ENCODE measurements at regions not wholly inside any gene's neighbourhood (a gene's known extent, or its start where the extent isn't known, plus 50 kb on each side); places are given as distances from the start of the nearest gene placed in this dataset.

- Histone ChIP-seq H3K4me1 (ENCODE audit: control insufficient read depth, insufficient read depth, low read length) (peaks cover 12% of the 10 kb centered on the region), H3K27me3 (ENCODE audit: control insufficient read depth, insufficient read depth, low read length) (no peaks in the 10 kb centered on the region), H3K9ac (ENCODE audit: low read length) (no peak overlapping the region), H3K9me3 (ENCODE audit: control insufficient read depth, low read length) (no peaks in the 10 kb centered on the region), H3K36me3 (ENCODE audit: control insufficient read depth, insufficient read depth, low read length) (no peaks in the 10 kb centered on the region), H3K4me3 (ENCODE audit: low read length) (no peak overlapping the region)
Observed at GRCh38 chr13:111610081-111610480, 289.6 kb downstream of the TEX29 start.

- no peaks in the 10 kb centered on the region for H3K27me3 ChIP-seq (ENCODE audit: control insufficient read depth, insufficient read depth, low read length)
- no peak overlapping the region for H3K9ac ChIP-seq (ENCODE audit: low read length)
- H3K4me3 ChIP-seq (ENCODE audit: low read length) = no peak overlapping the region
- H3K36me3 ChIP-seq (ENCODE audit: control insufficient read depth, insufficient read depth, low read length) = no peaks in the 10 kb centered on the region
- H3K9me3 ChIP-seq (ENCODE audit: control insufficient read depth, low read length) = no peaks in the 10 kb centered on the region
- H3K4me1 ChIP-seq (ENCODE audit: control insufficient read depth, insufficient read depth, low read length) = peaks cover 18% of the 10 kb centered on the region
Observed at GRCh38 chr13:111610879-111611278, 290.4 kb downstream of the TEX29 start.

- Histone ChIP-seq H3K27me3 (ENCODE audit: control insufficient read depth, insufficient read depth, low read length) (no peaks in the 10 kb centered on the region), H3K9ac (ENCODE audit: low read length) (no peak overlapping the region), H3K9me3 (ENCODE audit: control insufficient read depth, low read length) (no peaks in the 10 kb centered on the region), H3K4me1 (ENCODE audit: control insufficient read depth, insufficient read depth, low read length) (peaks cover 18% of the 10 kb centered on the region), H3K36me3 (ENCODE audit: control insufficient read depth, insufficient read depth, low read length) (no peaks in the 10 kb centered on the region), H3K4me3 (ENCODE audit: low read length) (no peak overlapping the region)
Observed at GRCh38 chr13:111611651-111612050, 291.2 kb downstream of the TEX29 start.

- Histone ChIP-seq H3K9me3 (ENCODE audit: control insufficient read depth, low read length) (no peaks in the 10 kb centered on the region), H3K9ac (ENCODE audit: low read length) (no peak overlapping the region), H3K27me3 (ENCODE audit: control insufficient read depth, insufficient read depth, low read length) (no peaks in the 10 kb centered on the region), H3K4me1 (ENCODE audit: control insufficient read depth, insufficient read depth, low read length) (peaks cover 18% of the 10 kb centered on the region), H3K36me3 (ENCODE audit: control insufficient read depth, insufficient read depth, low read length) (no peaks in the 10 kb centered on the region), H3K4me3 (ENCODE audit: low read length) (no peak overlapping the region)
Observed at GRCh38 chr13:111612886-111613285, 292.4 kb downstream of the TEX29 start.

GRCh38 chr13:111614009-111614408 is 293.6 kb downstream of the TEX29 start:
- H3K4me3 ChIP-seq (ENCODE audit: low read length) = no peak overlapping the region
- H3K27me3 ChIP-seq (ENCODE audit: control insufficient read depth, insufficient read depth, low read length) = no peaks in the 10 kb centered on the region
- no peaks in the 10 kb centered on the region for H3K36me3 ChIP-seq (ENCODE audit: control insufficient read depth, insufficient read depth, low read length)
- H3K9me3 ChIP-seq (ENCODE audit: control insufficient read depth, low read length) = no peaks in the 10 kb centered on the region
- peaks cover 18% of the 10 kb centered on the region for H3K4me1 ChIP-seq (ENCODE audit: control insufficient read depth, insufficient read depth, low read length)
- no peak overlapping the region for H3K9ac ChIP-seq (ENCODE audit: low read length)

GRCh38 chr13:111614613-111615012 is 294.2 kb downstream of the TEX29 start:
- no peak overlapping the region for H3K9ac ChIP-seq (ENCODE audit: low read length)
- H3K27me3 ChIP-seq (ENCODE audit: control insufficient read depth, insufficient read depth, low read length) = no peaks in the 10 kb centered on the region
- no peak overlapping the region for H3K4me3 ChIP-seq (ENCODE audit: low read length)
- H3K9me3 ChIP-seq (ENCODE audit: control insufficient read depth, low read length) = no peaks in the 10 kb centered on the region
- H3K4me1 ChIP-seq (ENCODE audit: control insufficient read depth, insufficient read depth, low read length) = peaks cover 18% of the 10 kb centered on the region
- H3K36me3 ChIP-seq (ENCODE audit: control insufficient read depth, insufficient read depth, low read length) = no peaks in the 10 kb centered on the region

- no peak overlapping the region for H3K9ac ChIP-seq (ENCODE audit: low read length)
- H3K4me3 ChIP-seq (ENCODE audit: low read length) = no peak overlapping the region
- H3K4me1 ChIP-seq (ENCODE audit: control insufficient read depth, insufficient read depth, low read length) = peaks cover 18% of the 10 kb centered on the region
- peaks cover 2% of the 10 kb centered on the region for H3K27me3 ChIP-seq (ENCODE audit: control insufficient read depth, insufficient read depth, low read length)
- H3K36me3 ChIP-seq (ENCODE audit: control insufficient read depth, insufficient read depth, low read length) = no peaks in the 10 kb centered on the region
- no peaks in the 10 kb centered on the region for H3K9me3 ChIP-seq (ENCODE audit: control insufficient read depth, low read length)
Observed at GRCh38 chr13:111616203-111616602, 295.8 kb downstream of the TEX29 start.

GRCh38 chr13:111620166-111620565 is 299.7 kb downstream of the TEX29 start:
- Histone ChIP-seq H3K27me3 (ENCODE audit: control insufficient read depth, insufficient read depth, low read length) (peaks cover 3% of the 10 kb centered on the region), H3K9ac (ENCODE audit: low read length) (no peak overlapping the region), H3K36me3 (ENCODE audit: control insufficient read depth, insufficient read depth, low read length) (no peaks in the 10 kb centered on the region), H3K4me3 (ENCODE audit: low read length) (no peak overlapping the region), H3K9me3 (ENCODE audit: control insufficient read depth, low read length) (no peaks in the 10 kb centered on the region), H3K4me1 (ENCODE audit: control insufficient read depth, insufficient read depth, low read length) (peaks cover 5% of the 10 kb centered on the region)

- H3K4me3 ChIP-seq (ENCODE audit: low read length) = no peak overlapping the region
- H3K9ac ChIP-seq (ENCODE audit: low read length) = no peak overlapping the region
- H3K27me3 ChIP-seq (ENCODE audit: control insufficient read depth, insufficient read depth, low read length) = peaks cover 3% of the 10 kb centered on the region
- peaks cover under 1% of the 10 kb centered on the region for H3K4me1 ChIP-seq (ENCODE audit: control insufficient read depth, insufficient read depth, low read length)
- H3K36me3 ChIP-seq (ENCODE audit: control insufficient read depth, insufficient read depth, low read length) = no peaks in the 10 kb centered on the region
- no peaks in the 10 kb centered on the region for H3K9me3 ChIP-seq (ENCODE audit: control insufficient read depth, low read length)
Observed at GRCh38 chr13:111620586-111620985, 300.1 kb downstream of the TEX29 start.

- no peaks in the 10 kb centered on the region for H3K36me3 ChIP-seq (ENCODE audit: control insufficient read depth, insufficient read depth, low read length)
- no peak overlapping the region for H3K4me3 ChIP-seq (ENCODE audit: low read length)
- peaks cover 3% of the 10 kb centered on the region for H3K27me3 ChIP-seq (ENCODE audit: control insufficient read depth, insufficient read depth, low read length)
- H3K9ac ChIP-seq (ENCODE audit: low read length) = no peak overlapping the region
- no peaks in the 10 kb centered on the region for H3K9me3 ChIP-seq (ENCODE audit: control insufficient read depth, low read length)
- H3K4me1 ChIP-seq (ENCODE audit: control insufficient read depth, insufficient read depth, low read length) = no peaks in the 10 kb centered on the region
Observed at GRCh38 chr13:111621164-111621563, 300.7 kb downstream of the TEX29 start.

- H3K4me3 ChIP-seq (ENCODE audit: low read length) = no peak overlapping the region
- peaks cover 7% of the 10 kb centered on the region for H3K27me3 ChIP-seq (ENCODE audit: control insufficient read depth, insufficient read depth, low read length)
- H3K9ac ChIP-seq (ENCODE audit: low read length) = no peak overlapping the region
- no peaks in the 10 kb centered on the region for H3K9me3 ChIP-seq (ENCODE audit: control insufficient read depth, low read length)
- H3K36me3 ChIP-seq (ENCODE audit: control insufficient read depth, insufficient read depth, low read length) = no peaks in the 10 kb centered on the region
- H3K4me1 ChIP-seq (ENCODE audit: control insufficient read depth, insufficient read depth, low read length) = no peaks in the 10 kb centered on the region
Observed at GRCh38 chr13:111622051-111622531, 301.6 kb downstream of the TEX29 start.

GRCh38 chr13:111623208-111623607 is 302.8 kb downstream of the TEX29 start:
- Histone ChIP-seq H3K9me3 (ENCODE audit: control insufficient read depth, low read length) (no peaks in the 10 kb centered on the region), H3K4me1 (ENCODE audit: control insufficient read depth, insufficient read depth, low read length) (no peaks in the 10 kb centered on the region), H3K36me3 (ENCODE audit: control insufficient read depth, insufficient read depth, low read length) (no peaks in the 10 kb centered on the region), H3K4me3 (ENCODE audit: low read length) (no peak overlapping the region), H3K27me3 (ENCODE audit: control insufficient read depth, insufficient read depth, low read length) (peaks cover 9% of the 10 kb centered on the region), H3K9ac (ENCODE audit: low read length) (no peak overlapping the region)
